Stimulated activated naive CD8-positive, alpha-beta T cell treated with anti-CD3 and anti-CD28 coated beads, Interleukin-15, amount 100 ng/mL, for 72 hours (primary cell): ENCODE measurements at regions not wholly inside any gene's neighbourhood (a gene's known extent, or its start where the extent isn't known, plus 50 kb on each side); places are given as distances from the start of the nearest gene placed in this dataset.
"Not testable (repeated sequence)": the region's sequence is repeated elsewhere in the genome, so short reads cannot be mapped to it uniquely, and the experiment has no call there.

Source experiments
- ATAC-seq: fragments of 150-1000 bp; cut with Tn5 transposase; 2 replicates; pipeline ENCODE4 v1.10.0; 2021; ENCODE audit warnings: mild to moderate bottlenecking, moderate library complexity
- DNase-seq, 2 donors: peaks; one replicate each; pipeline ENCODE4 v3.0.0; 2021 to 2022
- H3K27ac Mint-ChIP-seq, 2 donors: one replicate each; pipeline ENCODE4 v1.8.0; 2022; ENCODE audit warnings: mild to moderate bottlenecking in 2 of 2, mixed read lengths in 2 of 2, moderate library complexity in 2 of 2
- H3K27me3 Mint-ChIP-seq: one replicate; pipeline ENCODE4 v1.8.0; 2022; ENCODE audit warnings: mixed read lengths
- H3K4me1 Mint-ChIP-seq: one replicate; pipeline ENCODE4 v1.8.0; 2022; ENCODE audit warnings: mild to moderate bottlenecking, mixed read lengths
- H3K4me3 Mint-ChIP-seq, 2 donors: one replicate each; pipeline ENCODE4 v1.8.0; 2022; ENCODE audit warnings: mild to moderate bottlenecking in 2 of 2, mixed read lengths in 2 of 2, moderate library complexity in 1 of 2
- H3K9me3 Mint-ChIP-seq, 2 donors: one replicate each; pipeline ENCODE4 v1.8.0; 2022; ENCODE audit warnings: mixed read lengths in 2 of 2

- Mint-ChIP-seq H3K9me3 (no peaks in the 10 kb centered on the region), H3K27me3 (peaks cover 3% of the 10 kb centered on the region), H3K27ac (no peak overlapping the region), H3K4me3 (no peak overlapping the region), H3K4me1 (no peaks in the 10 kb centered on the region)
- ATAC-seq (no peak), DNase-seq (no peak)
Measured at GRCh38 chr12:46948936-46949545, 123.2 kb upstream of the SLC38A4 start.

GRCh38 chr12:46950094-46950493, 124.3 kb upstream of the SLC38A4 start:
- no peaks in the 10 kb centered on the region for H3K4me1 Mint-ChIP-seq

GRCh38 chr12:46952880-46953483, 126.4 kb upstream of the PCED1B start:
- H3K9me3 Mint-ChIP-seq, result no peaks in the 10 kb centered on the region
- H3K4me3 Mint-ChIP-seq, result no peak overlapping the region
- no peak for ATAC-seq
- no peak for DNase-seq
- H3K4me1 Mint-ChIP-seq, result no peaks in the 10 kb centered on the region
- no peak overlapping the region for H3K27ac Mint-ChIP-seq
- peaks cover 8% of the 10 kb centered on the region for H3K27me3 Mint-ChIP-seq

More at GRCh38 chr12:46950094-46950493, 124.3 kb upstream of the SLC38A4 start:
- ATAC-seq (no peak), DNase-seq (no peak)
- H3K9me3 Mint-ChIP-seq, result no peaks in the 10 kb centered on the region
- H3K27me3 Mint-ChIP-seq, result peaks cover 8% of the 10 kb centered on the region
- no peak overlapping the region for H3K27ac Mint-ChIP-seq
- H3K4me3 Mint-ChIP-seq, result no peak overlapping the region

GRCh38 chr12:46956451-46957035, 122.9 kb upstream of the PCED1B start:
- Mint-ChIP-seq H3K4me1 (no peaks in the 10 kb centered on the region), H3K4me3 (no peak overlapping the region), H3K27me3 (peaks cover 12% of the 10 kb centered on the region), H3K27ac (no peak overlapping the region), H3K9me3 (no peaks in the 10 kb centered on the region)
- ATAC-seq, result no peak
- DNase-seq, result no peak

GRCh38 chr12:46958053-46958452, 121.4 kb upstream of the PCED1B start:
- peaks cover 12% of the 10 kb centered on the region for H3K27me3 Mint-ChIP-seq
- H3K27ac Mint-ChIP-seq, result no peak overlapping the region
- DNase-seq (no peak), ATAC-seq (no peak)
- no peak overlapping the region for H3K4me3 Mint-ChIP-seq
- H3K9me3 Mint-ChIP-seq, result no peaks in the 10 kb centered on the region
- H3K4me1 Mint-ChIP-seq, result no peaks in the 10 kb centered on the region

GRCh38 chr12:46958599-46959290, 120.7 kb upstream of the PCED1B start:
- no peak overlapping the region for H3K4me3 Mint-ChIP-seq
- no peaks in the 10 kb centered on the region for H3K9me3 Mint-ChIP-seq
- peaks cover 12% of the 10 kb centered on the region for H3K27me3 Mint-ChIP-seq
- H3K27ac Mint-ChIP-seq, result no peak overlapping the region
- no peaks in the 10 kb centered on the region for H3K4me1 Mint-ChIP-seq
- ATAC-seq (no peak), DNase-seq (no peak)

- Mint-ChIP-seq H3K4me1 (no peaks in the 10 kb centered on the region), H3K27ac (peak overlapping the region in 1 of 2 donors; percentile 4), H3K27me3 (peaks cover 5% of the 10 kb centered on the region), H3K9me3 (no peaks in the 10 kb centered on the region), H3K4me3 (no peak overlapping the region)
- ATAC-seq (no peak), DNase-seq (no peak)
Measured at GRCh38 chr12:46959502-46959901, 119.9 kb upstream of the PCED1B start.

GRCh38 chr12:46960681-46961080, 118.7 kb upstream of the PCED1B start:
- H3K27ac Mint-ChIP-seq, result no peak overlapping the region
- H3K9me3 Mint-ChIP-seq, result no peaks in the 10 kb centered on the region
- H3K4me1 Mint-ChIP-seq, result no peaks in the 10 kb centered on the region
- ATAC-seq (no peak), DNase-seq (no peak)
- no peak overlapping the region for H3K4me3 Mint-ChIP-seq
- peaks cover 5% of the 10 kb centered on the region for H3K27me3 Mint-ChIP-seq

GRCh38 chr12:46963191-46963590, 116.2 kb upstream of the PCED1B start:
- H3K27ac Mint-ChIP-seq, result no peak overlapping the region

GRCh38 chr12:46963977-46964971, 115.1 kb upstream of the PCED1B start:
- no peaks in the 10 kb centered on the region for H3K9me3 Mint-ChIP-seq
- H3K4me3 Mint-ChIP-seq, result no peak overlapping the region
- H3K27ac Mint-ChIP-seq, result no peak overlapping the region
- DNase-seq, result no peak
- no peak for ATAC-seq
- no peaks in the 10 kb centered on the region for H3K4me1 Mint-ChIP-seq
- H3K27me3 Mint-ChIP-seq, result peaks cover 4% of the 10 kb centered on the region

More at GRCh38 chr12:46963191-46963590, 116.2 kb upstream of the PCED1B start:
- Mint-ChIP-seq H3K27me3 (peaks cover 5% of the 10 kb centered on the region), H3K9me3 (no peaks in the 10 kb centered on the region), H3K4me1 (no peaks in the 10 kb centered on the region), H3K4me3 (no peak overlapping the region)
- no peak for ATAC-seq
- no peak for DNase-seq

GRCh38 chr12:46965137-46965536, 114.3 kb upstream of the PCED1B start:
- no peaks in the 10 kb centered on the region for H3K9me3 Mint-ChIP-seq
- DNase-seq (no peak), ATAC-seq (no peak)
- no peak overlapping the region for H3K27ac Mint-ChIP-seq
- H3K4me3 Mint-ChIP-seq, result no peak overlapping the region
- no peaks in the 10 kb centered on the region for H3K4me1 Mint-ChIP-seq
- no peaks in the 10 kb centered on the region for H3K27me3 Mint-ChIP-seq

- no peak overlapping the region for H3K27ac Mint-ChIP-seq
Measured at GRCh38 chr12:46965880-46966279, 113.5 kb upstream of the PCED1B start.

GRCh38 chr12:46970636-46971035, 108.8 kb upstream of the PCED1B start:
- H3K27me3 Mint-ChIP-seq, result peaks cover 17% of the 10 kb centered on the region
- no peak for DNase-seq
- no peak overlapping the region for H3K4me3 Mint-ChIP-seq
- H3K9me3 Mint-ChIP-seq, result peaks cover 0 to 8% of the 10 kb centered on the region in 2 donors
- no peak overlapping the region for H3K27ac Mint-ChIP-seq
- no peak for ATAC-seq
- H3K4me1 Mint-ChIP-seq, result no peaks in the 10 kb centered on the region

More at GRCh38 chr12:46965880-46966279, 113.5 kb upstream of the PCED1B start:
- Mint-ChIP-seq H3K4me1 (no peaks in the 10 kb centered on the region), H3K4me3 (no peak overlapping the region), H3K9me3 (no peaks in the 10 kb centered on the region), H3K27me3 (no peaks in the 10 kb centered on the region)
- DNase-seq (no peak), ATAC-seq (no peak)

GRCh38 chr12:46973937-46974336, 105.5 kb upstream of the PCED1B start:
- not testable (repeated sequence) for ATAC-seq, H3K27ac Mint-ChIP-seq, DNase-seq, H3K9me3 Mint-ChIP-seq, H3K4me3 Mint-ChIP-seq, H3K4me1 Mint-ChIP-seq
- peaks cover 45% of the 10 kb centered on the region for H3K27me3 Mint-ChIP-seq

- no peak overlapping the region for H3K27ac Mint-ChIP-seq
- no peaks in the 10 kb centered on the region for H3K4me1 Mint-ChIP-seq
- peaks cover 45% of the 10 kb centered on the region for H3K27me3 Mint-ChIP-seq
- no peak for DNase-seq
- no peak for ATAC-seq
- peaks cover 5 to 8% of the 10 kb centered on the region in 2 donors for H3K9me3 Mint-ChIP-seq
- no peak overlapping the region for H3K4me3 Mint-ChIP-seq
Measured at GRCh38 chr12:46977871-46978375, 101.5 kb upstream of the PCED1B start.
